PC-9 (cell line): ENCODE measurements at regions not wholly inside any gene's neighbourhood (a gene's known extent, or its start where the extent isn't known, plus 50 kb on each side); places are given as distances from the start of the nearest gene placed in this dataset.

ENCODE experiments used
- EZH2 ChIP-seq: fragments of 200-600 bp; sonication (generic); IDR thresholded peaks from 2 replicates; pipeline ENCODE4 v1.8.0; 2017; ENCODE audit warnings: antibody characterized with exemption, low read depth
- TF ChIP-seq, protein P1 (sequence below): fragments of 200-600 bp; sonication (generic); conservative IDR thresholded peaks from 2 replicates; pipeline ENCODE4 v1.6.1; 2017; ENCODE audit warnings: mixed run types, antibody characterized with exemption, mild to moderate bottlenecking, moderate library complexity

DNA sequence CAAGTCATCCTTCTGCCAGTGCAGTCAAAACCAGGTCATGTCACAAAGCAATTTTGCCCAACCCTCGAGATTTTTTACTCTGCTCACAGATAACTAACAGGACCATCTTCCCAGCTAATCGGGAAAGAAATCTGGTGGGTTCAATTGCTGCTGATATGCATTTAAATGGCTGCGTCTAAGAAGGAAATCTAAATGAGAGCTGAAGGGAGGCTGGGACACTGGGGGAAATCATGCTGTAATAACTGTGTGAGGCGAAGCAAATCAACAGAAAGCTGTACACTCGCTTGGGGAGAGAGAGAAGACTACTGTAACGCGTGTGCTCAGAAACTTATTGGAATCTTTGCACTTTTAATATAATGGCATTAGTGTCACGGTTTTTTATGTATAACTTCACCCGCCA lies 535.0 kb downstream of the CDK5RAP2 start:
- TF ChIP-seq, protein P1, sequence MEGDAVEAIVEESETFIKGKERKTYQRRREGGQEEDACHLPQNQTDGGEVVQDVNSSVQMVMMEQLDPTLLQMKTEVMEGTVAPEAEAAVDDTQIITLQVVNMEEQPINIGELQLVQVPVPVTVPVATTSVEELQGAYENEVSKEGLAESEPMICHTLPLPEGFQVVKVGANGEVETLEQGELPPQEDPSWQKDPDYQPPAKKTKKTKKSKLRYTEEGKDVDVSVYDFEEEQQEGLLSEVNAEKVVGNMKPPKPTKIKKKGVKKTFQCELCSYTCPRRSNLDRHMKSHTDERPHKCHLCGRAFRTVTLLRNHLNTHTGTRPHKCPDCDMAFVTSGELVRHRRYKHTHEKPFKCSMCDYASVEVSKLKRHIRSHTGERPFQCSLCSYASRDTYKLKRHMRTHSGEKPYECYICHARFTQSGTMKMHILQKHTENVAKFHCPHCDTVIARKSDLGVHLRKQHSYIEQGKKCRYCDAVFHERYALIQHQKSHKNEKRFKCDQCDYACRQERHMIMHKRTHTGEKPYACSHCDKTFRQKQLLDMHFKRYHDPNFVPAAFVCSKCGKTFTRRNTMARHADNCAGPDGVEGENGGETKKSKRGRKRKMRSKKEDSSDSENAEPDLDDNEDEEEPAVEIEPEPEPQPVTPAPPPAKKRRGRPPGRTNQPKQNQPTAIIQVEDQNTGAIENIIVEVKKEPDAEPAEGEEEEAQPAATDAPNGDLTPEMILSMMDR, result no peak
- no peak for TF ChIP-seq EZH2
